SU-DHL-6 (cell line): ENCODE measurements at regions not wholly inside any gene's neighbourhood (a gene's known extent, or its start where the extent isn't known, plus 50 kb on each side); places are given as distances from the start of the nearest gene placed in this dataset.

ENCODE experiments used
- EZH2phosphoT487 ChIP-seq: fragments of 200-600 bp; sonication (generic), shearing (Covaris generic); conservative IDR thresholded peaks from 2 replicates; pipeline ENCODE4 v1.6.1; 2018; ENCODE audit warnings: mild to moderate bottlenecking, antibody characterized with exemption, low read length, moderate library complexity, mixed read lengths
- TF ChIP-seq, protein P1 (sequence below): fragments of 200-600 bp; sonication (generic); IDR thresholded peaks from one replicate; pipeline ENCODE4 v1.5.1; 2017; ENCODE audit warnings: antibody characterized with exemption, mild to moderate bottlenecking, low read length, moderate library complexity; ENCODE audit not compliant: insufficient read depth, poor library complexity, severe bottlenecking

GRCh38 chr12:77220586-77220985 lies 155.2 kb upstream of the E2F7 start:
- TF ChIP-seq, protein P1, sequence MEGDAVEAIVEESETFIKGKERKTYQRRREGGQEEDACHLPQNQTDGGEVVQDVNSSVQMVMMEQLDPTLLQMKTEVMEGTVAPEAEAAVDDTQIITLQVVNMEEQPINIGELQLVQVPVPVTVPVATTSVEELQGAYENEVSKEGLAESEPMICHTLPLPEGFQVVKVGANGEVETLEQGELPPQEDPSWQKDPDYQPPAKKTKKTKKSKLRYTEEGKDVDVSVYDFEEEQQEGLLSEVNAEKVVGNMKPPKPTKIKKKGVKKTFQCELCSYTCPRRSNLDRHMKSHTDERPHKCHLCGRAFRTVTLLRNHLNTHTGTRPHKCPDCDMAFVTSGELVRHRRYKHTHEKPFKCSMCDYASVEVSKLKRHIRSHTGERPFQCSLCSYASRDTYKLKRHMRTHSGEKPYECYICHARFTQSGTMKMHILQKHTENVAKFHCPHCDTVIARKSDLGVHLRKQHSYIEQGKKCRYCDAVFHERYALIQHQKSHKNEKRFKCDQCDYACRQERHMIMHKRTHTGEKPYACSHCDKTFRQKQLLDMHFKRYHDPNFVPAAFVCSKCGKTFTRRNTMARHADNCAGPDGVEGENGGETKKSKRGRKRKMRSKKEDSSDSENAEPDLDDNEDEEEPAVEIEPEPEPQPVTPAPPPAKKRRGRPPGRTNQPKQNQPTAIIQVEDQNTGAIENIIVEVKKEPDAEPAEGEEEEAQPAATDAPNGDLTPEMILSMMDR, result no peak
- no peak for TF ChIP-seq EZH2phosphoT487
